ENCODE measurements at regions not wholly inside any gene's neighbourhood (a gene's known extent, or its start where the extent isn't known, plus 50 kb on each side); places are given as distances from the start of the nearest gene placed in this dataset.

DNA sequence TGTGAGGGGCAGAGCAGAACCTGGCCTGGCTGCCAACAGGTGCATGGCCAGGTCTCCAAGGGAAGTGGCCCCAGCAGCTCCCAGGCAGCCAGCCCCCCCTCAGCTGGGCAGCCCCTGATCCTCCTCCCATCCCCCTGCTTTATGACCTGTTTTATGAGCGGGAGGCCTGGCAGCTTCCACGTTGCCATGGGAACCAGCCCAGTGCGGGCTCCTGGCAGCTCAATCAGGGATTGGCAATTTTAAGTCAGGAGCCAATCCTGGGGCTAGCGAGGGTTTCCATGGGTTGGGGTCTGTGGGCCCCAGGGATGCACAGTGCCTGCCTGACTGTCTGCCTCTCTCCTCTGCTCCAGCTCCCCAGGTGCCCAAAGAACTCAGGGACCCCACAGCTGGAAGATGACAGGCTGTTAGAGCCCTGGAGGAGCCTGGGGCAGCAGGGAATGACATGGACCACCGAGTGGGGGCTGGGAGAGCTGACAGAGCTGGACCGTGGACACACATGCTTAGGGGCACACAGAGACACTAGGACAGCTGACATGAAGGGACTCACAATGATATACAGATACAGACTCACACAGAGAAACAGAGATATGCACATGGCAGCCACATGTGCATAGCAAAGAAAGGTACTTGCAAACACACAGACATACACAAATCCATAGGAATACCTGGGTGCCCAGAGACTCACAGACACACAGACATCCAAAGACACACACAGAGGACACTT lies 56.5 kb upstream of the SIRPA start:
- Mint-ChIP-seq H3K27me3 (peaks cover 11% of the 10 kb centered on the region), H3K4me1 (ENCODE audit: unreplicated experiment) (peaks cover 9% of the 10 kb centered on the region), H3K36me3 (no peaks in the 10 kb centered on the region), H3K9me3 (peaks cover 4% of the 10 kb centered on the region), H3K4me3 (no peak overlapping the region), H3K27ac (no peak overlapping the region)
- DNase-seq (ENCODE audit: extremely low spot score, unreplicated experiment), result no peak
- TF ChIP-seq, protein P1, sequence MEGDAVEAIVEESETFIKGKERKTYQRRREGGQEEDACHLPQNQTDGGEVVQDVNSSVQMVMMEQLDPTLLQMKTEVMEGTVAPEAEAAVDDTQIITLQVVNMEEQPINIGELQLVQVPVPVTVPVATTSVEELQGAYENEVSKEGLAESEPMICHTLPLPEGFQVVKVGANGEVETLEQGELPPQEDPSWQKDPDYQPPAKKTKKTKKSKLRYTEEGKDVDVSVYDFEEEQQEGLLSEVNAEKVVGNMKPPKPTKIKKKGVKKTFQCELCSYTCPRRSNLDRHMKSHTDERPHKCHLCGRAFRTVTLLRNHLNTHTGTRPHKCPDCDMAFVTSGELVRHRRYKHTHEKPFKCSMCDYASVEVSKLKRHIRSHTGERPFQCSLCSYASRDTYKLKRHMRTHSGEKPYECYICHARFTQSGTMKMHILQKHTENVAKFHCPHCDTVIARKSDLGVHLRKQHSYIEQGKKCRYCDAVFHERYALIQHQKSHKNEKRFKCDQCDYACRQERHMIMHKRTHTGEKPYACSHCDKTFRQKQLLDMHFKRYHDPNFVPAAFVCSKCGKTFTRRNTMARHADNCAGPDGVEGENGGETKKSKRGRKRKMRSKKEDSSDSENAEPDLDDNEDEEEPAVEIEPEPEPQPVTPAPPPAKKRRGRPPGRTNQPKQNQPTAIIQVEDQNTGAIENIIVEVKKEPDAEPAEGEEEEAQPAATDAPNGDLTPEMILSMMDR (conservative IDR thresholded peaks at IDR 0.05), result no peak

DNA sequence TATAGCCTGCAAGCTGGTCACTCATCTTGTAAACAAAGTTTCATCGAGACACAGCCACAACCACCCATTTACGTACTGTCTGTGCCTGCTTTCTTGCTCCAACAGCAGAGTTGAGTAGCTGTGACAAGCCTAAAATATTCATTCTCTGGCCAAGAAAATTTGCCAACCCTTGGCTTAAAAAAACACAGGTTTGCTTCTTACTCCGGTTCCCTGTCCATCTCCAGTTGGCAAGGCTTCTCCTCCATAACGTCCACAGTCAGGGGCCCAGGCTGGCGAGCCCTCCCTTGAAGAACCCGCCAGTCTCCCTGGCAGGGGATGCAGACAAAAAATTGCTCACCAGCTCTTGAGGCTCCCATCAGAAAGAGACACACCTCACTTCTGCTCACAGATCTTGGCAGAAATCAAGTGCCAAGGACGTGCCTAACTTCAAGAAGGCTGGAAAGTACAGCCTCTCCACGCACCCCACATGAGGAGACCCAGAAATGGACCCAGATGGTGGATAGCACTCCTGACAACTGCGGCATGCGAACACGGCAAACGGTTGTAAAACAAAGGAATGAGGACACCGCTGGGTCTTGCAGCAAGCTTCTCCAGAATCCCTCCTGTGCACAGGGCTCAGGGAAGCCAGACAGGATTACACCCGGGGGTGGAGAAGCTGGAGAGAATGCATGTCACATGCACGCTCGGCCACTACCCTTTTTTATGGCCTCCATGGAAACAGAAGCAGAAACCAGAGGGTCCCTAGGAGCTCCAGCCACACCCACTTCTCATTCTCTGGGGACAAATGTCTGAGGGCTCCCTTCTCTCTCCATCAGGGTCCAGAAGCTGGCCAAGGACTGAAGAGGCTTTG lies 59.8 kb upstream of the SIRPA start:
- Mint-ChIP-seq H3K27ac (no peak overlapping the region), H3K9me3 (peaks cover 4% of the 10 kb centered on the region), H3K4me1 (ENCODE audit: unreplicated experiment) (peaks cover 4% of the 10 kb centered on the region), H3K4me3 (no peak overlapping the region), H3K36me3 (no peaks in the 10 kb centered on the region), H3K27me3 (peaks cover 11% of the 10 kb centered on the region)
- TF ChIP-seq, protein P1 (conservative IDR thresholded peaks at IDR 0.05), result no peak
- no peak for DNase-seq (ENCODE audit: extremely low spot score, unreplicated experiment)

DNA sequence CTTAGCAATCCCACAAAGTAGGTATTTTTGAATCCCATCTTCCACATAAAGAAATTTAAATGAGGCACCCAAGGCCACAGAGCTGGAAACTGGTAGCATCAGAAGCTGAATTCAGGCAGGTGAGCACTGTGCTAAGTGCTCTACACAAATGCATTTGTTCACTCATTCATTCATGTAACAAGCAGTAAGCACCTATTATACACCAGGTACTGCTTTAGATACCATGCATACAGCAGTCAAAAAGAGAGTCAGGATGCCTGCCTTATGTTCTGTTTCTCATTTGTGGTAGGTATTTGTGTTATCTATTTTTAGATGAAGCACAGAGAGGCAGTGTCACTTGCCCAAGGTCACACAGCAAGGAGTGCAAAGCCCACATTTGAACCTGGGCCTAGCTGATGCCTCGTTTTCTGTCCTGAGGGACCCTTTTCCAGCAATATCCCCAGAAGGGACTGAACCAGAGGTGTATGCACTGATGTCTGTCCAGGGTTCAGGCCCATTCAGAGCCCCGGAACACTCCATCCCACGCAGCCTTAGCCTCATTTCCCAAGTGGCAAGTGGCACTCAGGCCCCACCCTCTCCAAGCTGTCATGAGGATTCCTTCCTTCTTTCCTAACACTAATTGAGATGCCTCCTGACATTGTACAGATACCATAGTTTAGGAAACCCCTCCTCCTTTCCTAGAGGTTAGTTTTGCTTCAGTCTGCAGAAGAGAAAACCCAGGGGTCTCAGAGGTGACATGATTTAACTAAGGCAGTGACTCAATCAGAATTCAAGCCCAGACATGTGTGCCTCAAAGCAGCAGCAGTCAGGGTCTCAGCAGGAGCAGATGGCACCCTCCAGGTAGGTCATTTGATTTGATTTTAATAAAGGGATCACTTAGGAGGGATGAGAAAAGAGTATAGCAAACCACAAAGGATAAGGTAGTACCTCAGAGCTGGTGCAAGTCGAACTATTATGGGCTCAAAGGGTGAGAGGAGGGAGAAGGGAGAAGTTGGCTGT lies 61.2 kb upstream of the SIRPA start:
- TF ChIP-seq, protein P1 (conservative IDR thresholded peaks at IDR 0.05), result no peak
- Mint-ChIP-seq H3K27me3 (peaks cover 11% of the 10 kb centered on the region), H3K36me3 (no peaks in the 10 kb centered on the region), H3K4me3 (no peak overlapping the region), H3K4me1 (ENCODE audit: unreplicated experiment) (no peaks in the 10 kb centered on the region), H3K27ac (no peak overlapping the region), H3K9me3 (no peaks in the 10 kb centered on the region)
- DNase-seq (ENCODE audit: extremely low spot score, unreplicated experiment), result no peak

DNA sequence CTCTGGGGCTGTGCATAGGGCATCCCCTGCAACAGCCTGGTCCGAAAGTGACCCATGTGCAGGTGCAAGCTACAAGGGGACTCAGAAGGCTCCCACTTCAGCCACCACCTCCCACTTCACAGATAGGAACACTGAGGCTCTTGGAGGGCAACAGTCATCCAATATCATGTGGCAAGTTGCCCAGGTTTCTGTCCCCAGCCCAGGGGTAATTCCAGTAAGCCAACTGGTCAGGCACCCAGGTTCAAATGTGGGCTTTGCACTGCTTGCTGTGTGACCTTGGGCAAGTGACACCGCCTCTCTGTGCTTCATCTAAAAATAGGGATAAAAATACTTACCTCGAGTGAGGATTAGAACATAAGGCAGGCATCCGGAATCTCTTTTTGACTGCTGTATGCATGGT lies 62.0 kb upstream of the SIRPA start:
- no peak for DNase-seq (ENCODE audit: extremely low spot score, unreplicated experiment)
- no peaks in the 10 kb centered on the region for H3K36me3 Mint-ChIP-seq
- H3K27ac Mint-ChIP-seq, result no peak overlapping the region
- TF ChIP-seq, protein P1 (conservative IDR thresholded peaks at IDR 0.05), result no peak
- H3K9me3 Mint-ChIP-seq, result no peaks in the 10 kb centered on the region
- no peak overlapping the region for H3K4me3 Mint-ChIP-seq
- peaks cover 11% of the 10 kb centered on the region for H3K27me3 Mint-ChIP-seq
- H3K4me1 Mint-ChIP-seq (ENCODE audit: unreplicated experiment), result peaks cover 4% of the 10 kb centered on the region

DNA sequence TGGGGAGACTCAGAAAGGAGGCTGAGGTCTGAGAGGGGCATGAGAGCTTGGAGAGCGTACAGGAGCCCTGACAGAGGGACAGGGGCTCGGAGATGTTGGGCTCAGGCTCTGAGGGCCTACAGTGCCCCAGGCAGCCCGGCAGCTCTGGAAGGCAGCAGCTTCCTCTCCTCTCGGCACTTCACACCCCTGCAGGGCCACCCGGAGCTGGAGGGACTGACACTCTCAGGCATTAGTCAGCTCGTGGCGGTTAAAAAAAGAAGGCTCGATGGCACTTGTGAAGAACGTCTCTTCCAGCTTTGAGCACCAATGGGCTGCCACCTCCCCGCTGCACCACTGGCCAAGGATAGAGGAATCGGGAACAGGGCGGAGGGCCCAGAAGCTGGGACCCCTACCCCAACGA lies 62.6 kb upstream of the SIRPA start:
- H3K9me3 Mint-ChIP-seq, result no peaks in the 10 kb centered on the region
- H3K4me3 Mint-ChIP-seq, result no peak overlapping the region
- peaks cover 11% of the 10 kb centered on the region for H3K27me3 Mint-ChIP-seq
- H3K27ac Mint-ChIP-seq, result no peak overlapping the region
- H3K36me3 Mint-ChIP-seq, result no peaks in the 10 kb centered on the region
- DNase-seq (ENCODE audit: extremely low spot score, unreplicated experiment), result no peak
- peaks cover 6% of the 10 kb centered on the region for H3K4me1 Mint-ChIP-seq (ENCODE audit: unreplicated experiment)
- TF ChIP-seq, protein P1 (conservative IDR thresholded peaks at IDR 0.05), result no peak

Data from type B pancreatic cell (in vitro differentiated cells).